Sigmoid colon (tissue), 4 donors: ENCODE measurements at regions not wholly inside any gene's neighbourhood (a gene's known extent, or its start where the extent isn't known, plus 50 kb on each side); places are given as distances from the start of the nearest gene placed in this dataset.

ENCODE experiments used
- EP300 ChIP-seq, 4 donors: sonication (generic); formaldehyde crosslinking; IDR thresholded peaks; one replicate each; pipeline ENCODE4 v1.6.1; 2017; ENCODE audit warnings: antibody characterized with exemption in 4 of 4
- POLR2A ChIP-seq, 2 donors: fragments of 450-650 bp; IDR thresholded peaks; one replicate each; pipeline ENCODE4 v1.6.1; 2016; ENCODE audit warnings: antibody characterized with exemption in 2 of 2, mild to moderate bottlenecking in 2 of 2, moderate library complexity in 2 of 2
- POLR2AphosphoS5 ChIP-seq, 4 donors: sonication (generic); formaldehyde crosslinking; IDR thresholded peaks; one replicate each; pipeline ENCODE4 v1.6.1; 2017; ENCODE audit warnings: antibody characterized with exemption in 4 of 4
- TF ChIP-seq, protein P1 (sequence below), 4 experiments: fragments of 450-650 bp in 3 of 4; fragments of 200-600 bp in 1 of 4; IDR thresholded peaks; one replicate each; pipeline ENCODE4 v1.5.1; 2016 to 2019; ENCODE audit warnings: antibody characterized with exemption in 4 of 4, mild to moderate bottlenecking in 3 of 4, moderate library complexity in 2 of 4

DNA sequence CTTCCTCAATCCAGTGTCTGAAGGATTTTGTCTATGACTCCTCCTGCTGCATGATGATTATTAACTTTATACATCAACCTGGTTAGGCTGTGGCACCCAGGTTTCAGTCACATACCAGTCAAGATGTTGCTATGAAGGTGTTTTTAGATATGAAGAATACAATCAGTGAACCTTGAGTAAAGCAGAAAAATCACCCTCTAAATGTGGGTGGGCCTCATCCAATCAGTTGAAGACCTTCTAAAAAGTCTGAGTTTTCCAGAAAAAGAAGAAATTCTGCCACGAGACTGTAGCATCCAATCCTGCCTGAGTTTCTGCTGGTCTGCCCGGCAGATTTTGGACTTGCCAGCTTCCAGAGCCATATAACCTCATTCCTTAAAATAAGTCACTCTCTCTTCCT lies 126.1 kb upstream of the FRMD4A start:
- TF ChIP-seq, protein P1, sequence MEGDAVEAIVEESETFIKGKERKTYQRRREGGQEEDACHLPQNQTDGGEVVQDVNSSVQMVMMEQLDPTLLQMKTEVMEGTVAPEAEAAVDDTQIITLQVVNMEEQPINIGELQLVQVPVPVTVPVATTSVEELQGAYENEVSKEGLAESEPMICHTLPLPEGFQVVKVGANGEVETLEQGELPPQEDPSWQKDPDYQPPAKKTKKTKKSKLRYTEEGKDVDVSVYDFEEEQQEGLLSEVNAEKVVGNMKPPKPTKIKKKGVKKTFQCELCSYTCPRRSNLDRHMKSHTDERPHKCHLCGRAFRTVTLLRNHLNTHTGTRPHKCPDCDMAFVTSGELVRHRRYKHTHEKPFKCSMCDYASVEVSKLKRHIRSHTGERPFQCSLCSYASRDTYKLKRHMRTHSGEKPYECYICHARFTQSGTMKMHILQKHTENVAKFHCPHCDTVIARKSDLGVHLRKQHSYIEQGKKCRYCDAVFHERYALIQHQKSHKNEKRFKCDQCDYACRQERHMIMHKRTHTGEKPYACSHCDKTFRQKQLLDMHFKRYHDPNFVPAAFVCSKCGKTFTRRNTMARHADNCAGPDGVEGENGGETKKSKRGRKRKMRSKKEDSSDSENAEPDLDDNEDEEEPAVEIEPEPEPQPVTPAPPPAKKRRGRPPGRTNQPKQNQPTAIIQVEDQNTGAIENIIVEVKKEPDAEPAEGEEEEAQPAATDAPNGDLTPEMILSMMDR (IDR thresholded peaks at IDR 0.05), result no peak
- TF ChIP-seq POLR2A (IDR thresholded peaks at IDR 0.05) (no peak), EP300 (IDR thresholded peaks at IDR 0.05) (no peak), POLR2AphosphoS5 (IDR thresholded peaks at IDR 0.05) (no peak)
